GM23248 (cell line): ENCODE measurements at regions not wholly inside any gene's neighbourhood (a gene's known extent, or its start where the extent isn't known, plus 50 kb on each side); places are given as distances from the start of the nearest gene placed in this dataset.
"Not testable (repeated sequence)": the region's sequence is repeated elsewhere in the genome, so short reads cannot be mapped to it uniquely, and the experiment has no call there.

ENCODE experiments used
- DNase-seq: peaks from one replicate; pipeline ENCODE4 v3.0.0-alpha.2; 2015
- H2AFZ ChIP-seq: fragments of 200-600 bp; sonication (generic); 2 replicates; pipeline ENCODE4 v1.6.1; 2016; ENCODE audit warnings: antibody characterized with exemption
- H3F3A ChIP-seq: fragments of 200-600 bp; sonication (generic); 2 replicates; pipeline ENCODE4 v1.6.1; 2016; ENCODE audit warnings: mild to moderate bottlenecking, antibody characterized with exemption, mixed run types; ENCODE audit not compliant: insufficient read depth
- H3K27ac ChIP-seq: fragments of 200-600 bp; sonication (generic); 2 replicates; pipeline ENCODE4 v1.5.1; 2016; ENCODE audit warnings: mild to moderate bottlenecking
- H3K27me3 ChIP-seq: fragments of 200-600 bp; sonication (generic); replicated peaks from 2 replicates; pipeline ENCODE4 v1.6.1; 2016; ENCODE audit warnings: mild to moderate bottlenecking; ENCODE audit not compliant: insufficient read depth
- H3K36me3 ChIP-seq: fragments of 200-600 bp; sonication (generic); 2 replicates; pipeline ENCODE4 v1.6.1; 2016; ENCODE audit warnings: low read depth, mild to moderate bottlenecking
- H3K4me1 ChIP-seq: fragments of 200-600 bp; sonication (generic); 2 replicates; pipeline ENCODE4 v1.6.1; 2016; ENCODE audit warnings: mild to moderate bottlenecking; ENCODE audit not compliant: insufficient read depth
- H3K4me2 ChIP-seq: fragments of 200-600 bp; sonication (generic); one replicate; pipeline ENCODE4 v1.6.1; 2016; ENCODE audit warnings: mild to moderate bottlenecking; ENCODE audit not compliant: unreplicated experiment
- H3K4me3 ChIP-seq: fragments of 200-600 bp; sonication (generic); 2 replicates; pipeline ENCODE4 v1.5.1; 2016; ENCODE audit warnings: mild to moderate bottlenecking
- H3K79me2 ChIP-seq: fragments of 200-600 bp; sonication (generic); 2 replicates; pipeline ENCODE4 v1.6.1; 2016; ENCODE audit warnings: mild to moderate bottlenecking; ENCODE audit not compliant: insufficient read depth
- H3K9ac ChIP-seq: fragments of 200-600 bp; sonication (generic); 2 replicates; pipeline ENCODE4 v1.6.1; 2016; ENCODE audit warnings: mild to moderate bottlenecking
- H3K9me2 ChIP-seq: fragments of 200-600 bp; sonication (generic); 2 replicates; pipeline ENCODE4 v1.6.1; 2016; ENCODE audit warnings: mixed run types, mild to moderate bottlenecking, moderate library complexity; ENCODE audit not compliant: insufficient read depth
- H3K9me3 ChIP-seq: fragments of 200-600 bp; sonication (generic); one replicate; pipeline ENCODE4 v1.6.1; 2017; ENCODE audit warnings: low read depth
- H4K20me1 ChIP-seq: fragments of 200-600 bp; sonication (generic); 2 replicates; pipeline ENCODE4 v1.6.0; 2016; ENCODE audit not compliant: insufficient read depth
- EZH2 ChIP-seq: fragments of 200-600 bp; sonication (generic); IDR thresholded peaks from 2 replicates; pipeline ENCODE4 v1.6.1; 2018; ENCODE audit warnings: antibody characterized with exemption, mild to moderate bottlenecking; ENCODE audit not compliant: insufficient read depth, poor library complexity, severe bottlenecking
- EZH2phosphoT487 ChIP-seq: fragments of 200-600 bp; sonication (generic); IDR thresholded peaks from 2 replicates; pipeline ENCODE4 v1.6.1; 2018; ENCODE audit warnings: antibody characterized with exemption, moderate library complexity, mild to moderate bottlenecking, low read depth; ENCODE audit not compliant: insufficient read depth
- WGBS, 2 experiments: methylation state at CpG; one replicate each; pipeline ENCODE4 v1.1.6; 2015 to 2017; ENCODE audit warnings: low lambda C conversion rate in 2 of 2, low coverage in 1 of 2; ENCODE audit errors: missing lambda C conversion rate in 2 of 2; 5-methylcytosine and 5-hydroxymethylcytosine counted together
- in situ Hi-C: fragments of 300-500 bp; cut with MboI; formaldehyde crosslinking; loops from 2 replicates; pipeline ENCODE4 v1.15.0; 2020

DNA sequence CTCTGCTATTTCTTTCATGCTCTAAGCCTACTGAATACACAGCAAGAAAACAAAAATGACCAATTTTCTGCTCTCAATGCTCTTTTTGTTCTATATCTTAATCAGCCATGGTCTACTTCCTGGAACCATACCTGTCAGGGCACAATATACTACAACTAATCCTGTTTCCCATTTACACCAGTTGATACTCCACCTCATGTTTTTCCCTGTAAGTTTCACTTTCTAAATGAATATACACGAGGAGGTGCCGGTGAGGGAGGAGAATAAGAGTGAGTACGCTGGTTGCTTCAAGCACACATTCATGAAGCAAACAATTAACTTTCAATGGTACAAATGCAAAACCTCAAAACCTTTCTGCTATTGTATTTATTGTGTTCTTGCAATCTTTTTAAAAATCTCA lies 443.1 kb upstream of the ID4 start:
- Histone ChIP-seq H3K79me2 (no peaks in the 10 kb centered on the region), H3K27ac (no peak overlapping the region), H3K9me3 (no peaks in the 10 kb centered on the region), H3K9ac (no peak overlapping the region), H3K27me3 (no peaks in the 10 kb centered on the region), H3K4me2 (no peak overlapping the region), H3K36me3 (no peaks in the 10 kb centered on the region), H3K4me3 (no peak overlapping the region), H3K9me2 (no peaks in the 10 kb centered on the region), H3K4me1 (peaks cover 6% of the 10 kb centered on the region; the same call in 1 of the 2 replicates), H2AFZ (no peak overlapping the region), H3F3A (no peaks in the 10 kb centered on the region), H4K20me1 (no peaks in the 10 kb centered on the region)
- no peak for DNase-seq
- in situ Hi-C loops: no loop called here
- 80 to 91% methylated on average over 3 of the region's 3 CpGs for WGBS, 2 experiments
- TF ChIP-seq EZH2 (no peak), EZH2phosphoT487 (no peak)

DNA sequence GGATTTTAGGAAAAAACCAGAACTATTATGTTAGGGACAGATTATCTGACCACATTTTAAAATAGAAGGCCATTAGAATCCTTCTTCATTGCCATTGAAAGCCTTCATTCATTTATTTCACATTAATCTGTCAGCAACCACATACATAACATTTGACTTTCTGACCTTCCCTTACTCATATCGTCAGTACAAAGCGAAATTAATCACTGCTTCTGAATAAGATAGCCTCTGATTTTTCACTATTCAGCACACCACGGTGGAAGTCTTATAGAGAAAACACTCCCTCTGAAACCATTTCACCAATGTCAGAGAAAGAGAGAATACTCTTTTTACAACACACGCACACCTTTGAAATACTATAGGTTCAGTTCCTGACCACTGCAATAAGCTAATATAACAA lies 442.5 kb upstream of the ID4 start:
- WGBS, 2 experiments: 54 to 58% methylated on average over 4 of the region's 4 CpGs
- Histone ChIP-seq H3K4me1 (peaks cover 6% of the 10 kb centered on the region; the same call in 1 of the 2 replicates), H2AFZ (no peak overlapping the region), H3K9me2 (no peaks in the 10 kb centered on the region), H3K36me3 (no peaks in the 10 kb centered on the region), H3F3A (no peaks in the 10 kb centered on the region), H3K79me2 (no peaks in the 10 kb centered on the region), H3K4me2 (no peak overlapping the region), H3K4me3 (no peak overlapping the region), H3K9me3 (no peaks in the 10 kb centered on the region), H4K20me1 (no peaks in the 10 kb centered on the region), H3K9ac (no peak overlapping the region), H3K27me3 (no peaks in the 10 kb centered on the region), H3K27ac (no peak overlapping the region)
- in situ Hi-C loops: no loop called here
- no peak for TF ChIP-seq EZH2
- no peak for DNase-seq

DNA sequence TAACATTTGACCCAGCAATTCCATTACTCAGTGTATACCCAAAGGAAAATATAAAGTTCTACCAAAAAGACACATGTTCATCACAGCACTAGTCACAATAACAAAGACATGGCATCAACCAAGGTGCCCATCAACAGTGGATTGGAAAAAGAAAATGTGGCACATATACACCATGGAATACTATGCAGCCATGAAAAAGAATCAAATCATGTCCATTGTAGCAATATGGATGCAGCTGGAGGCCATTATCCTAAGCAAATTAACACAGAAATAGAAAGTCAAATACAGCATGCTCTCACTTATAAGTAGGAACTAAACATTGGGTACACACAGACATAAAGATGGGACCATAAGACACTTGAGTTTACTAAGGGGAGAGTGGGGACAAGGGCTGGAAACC lies 441.9 kb upstream of the ID4 start:
- H3K27me3 ChIP-seq: no peaks in the 10 kb centered on the region
- in situ Hi-C loops: no loop called here
- no peak overlapping the region for H2AFZ ChIP-seq
- no peaks in the 10 kb centered on the region for H3K36me3 ChIP-seq
- H4K20me1 ChIP-seq: no peaks in the 10 kb centered on the region
- DNase-seq: no peak
- H3K9me2 ChIP-seq: no peaks in the 10 kb centered on the region
- no peak overlapping the region for H3K9ac ChIP-seq
- TF ChIP-seq EZH2phosphoT487 (no peak), EZH2 (no peak)
- H3K79me2 ChIP-seq: no peaks in the 10 kb centered on the region
- no peak overlapping the region for H3K27ac ChIP-seq
- H3F3A ChIP-seq: no peaks in the 10 kb centered on the region
- H3K4me2 ChIP-seq: no peak overlapping the region
- H3K4me3 ChIP-seq: no peak overlapping the region
- peaks cover 6% of the 10 kb centered on the region; the same call in 1 of the 2 replicates for H3K4me1 ChIP-seq
- H3K9me3 ChIP-seq: no peaks in the 10 kb centered on the region

DNA sequence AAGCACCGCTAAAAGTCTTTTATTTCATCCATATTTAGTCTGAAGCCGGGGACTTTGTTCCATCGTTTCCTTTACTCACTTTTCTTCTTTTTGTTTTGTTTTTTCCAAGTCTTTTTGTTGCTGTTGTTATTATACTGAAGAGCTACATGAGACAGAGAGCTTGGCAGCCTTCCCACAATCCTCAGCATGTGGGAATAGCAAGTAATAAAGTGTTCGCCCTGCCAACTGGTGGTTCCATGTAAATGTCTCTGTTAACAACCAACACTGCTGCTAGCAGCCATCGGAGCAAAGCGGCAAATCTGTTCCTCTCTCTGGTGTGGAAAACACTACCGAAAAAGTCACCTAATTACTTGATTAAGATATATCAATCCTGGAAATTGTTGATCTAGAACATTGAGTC lies 437.8 kb upstream of the ID4 start:
- TF ChIP-seq EZH2phosphoT487 (no peak), EZH2 (no peak)
- Histone ChIP-seq H2AFZ (no peak overlapping the region), H3K4me2 (peak overlapping the region; percentile 7), H3K27ac (no peak overlapping the region), H3F3A (no peaks in the 10 kb centered on the region), H4K20me1 (no peaks in the 10 kb centered on the region), H3K9ac (no peak overlapping the region), H3K9me2 (no peaks in the 10 kb centered on the region), H3K4me1 (no peaks in the 10 kb centered on the region), H3K4me3 (no peak overlapping the region), H3K79me2 (no peaks in the 10 kb centered on the region), H3K36me3 (no peaks in the 10 kb centered on the region), H3K27me3 (no peaks in the 10 kb centered on the region), H3K9me3 (no peaks in the 10 kb centered on the region)
- 30 to 32% methylated on average over 7 of the region's 7 CpGs for WGBS, 2 experiments
- peak; percentile 57 for DNase-seq
- in situ Hi-C loops: no loop called here

DNA sequence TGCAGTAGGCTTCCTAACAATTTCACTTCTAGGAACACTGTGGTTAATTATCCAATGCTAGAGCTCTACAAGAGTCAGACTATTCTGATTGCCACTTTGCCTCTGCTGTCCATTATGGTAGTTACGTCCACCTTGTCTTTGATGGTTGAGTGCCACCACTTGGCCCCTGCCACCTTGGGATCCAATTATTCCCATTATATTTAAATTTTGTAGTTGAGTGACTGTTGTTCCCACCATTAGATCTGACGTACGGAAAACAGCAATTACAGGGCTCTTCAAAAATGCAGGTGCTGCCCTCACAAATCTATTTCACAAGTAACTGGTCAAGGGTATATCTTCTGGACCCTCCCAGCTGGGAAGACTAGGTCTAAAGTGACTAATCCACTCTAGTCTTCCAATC lies 432.3 kb upstream of the ID4 start:
- DNase-seq, in situ Hi-C loops, H3K36me3 ChIP-seq, H3K9ac ChIP-seq, H3K9me3 ChIP-seq, H3F3A ChIP-seq, H3K4me3 ChIP-seq, H3K27ac ChIP-seq, H2AFZ ChIP-seq, H3K9me2 ChIP-seq, H4K20me1 ChIP-seq, H3K27me3 ChIP-seq, H3K4me2 ChIP-seq, H3K79me2 ChIP-seq, H3K4me1 ChIP-seq: not testable (repeated sequence)
- 58 to 65% methylated on average over 3 of the region's 3 CpGs for WGBS, 2 experiments
